OCI-LY7 (cell line): ENCODE measurements at regions not wholly inside any gene's neighbourhood (a gene's known extent, or its start where the extent isn't known, plus 50 kb on each side); places are given as distances from the start of the nearest gene placed in this dataset.

ENCODE experiments used
- CTCF ChIP-seq: fragments of 200-600 bp; sonication (generic); conservative IDR thresholded peaks from 2 replicates; pipeline ENCODE4 v1.5.1; 2014; ENCODE audit warnings: mild to moderate bottlenecking, antibody characterized with exemption, low read length, moderate library complexity, mixed read lengths
- EZH2phosphoT487 ChIP-seq: fragments of 200-600 bp; sonication (generic); IDR thresholded peaks from 2 replicates; pipeline ENCODE4 v1.6.1; 2018; ENCODE audit warnings: low read depth, borderline replicate concordance, mild to moderate bottlenecking, mixed run types, antibody characterized with exemption, low read length, moderate library complexity, mixed read lengths

GRCh38 chr4:58936436-58936835 is 1826.3 kb upstream of the IGFBP7 start:
- TF ChIP-seq CTCF, result no peak
- no peak for TF ChIP-seq EZH2phosphoT487
